IPS-20b (cell line): ENCODE measurements at regions not wholly inside any gene's neighbourhood (a gene's known extent, or its start where the extent isn't known, plus 50 kb on each side); places are given as distances from the start of the nearest gene placed in this dataset.
"Not testable (repeated sequence)": the region's sequence is repeated elsewhere in the genome, so short reads cannot be mapped to it uniquely, and the experiment has no call there.

Experiments
- H3K27ac ChIP-seq: one replicate; pipeline ENCODE4 v1.5.1; 2013; ENCODE audit warnings: low read length
- H3K27me3 ChIP-seq: 2 replicates; pipeline ENCODE4 v1.6.1; 2013; ENCODE audit warnings: mild to moderate bottlenecking, low read length, inconsistent platforms; ENCODE audit not compliant: insufficient read depth
- H3K36me3 ChIP-seq: 2 replicates; pipeline ENCODE4 v1.6.1; 2013; ENCODE audit warnings: low read depth, mild to moderate bottlenecking, inconsistent platforms, low read length, moderate library complexity; ENCODE audit not compliant: insufficient read depth
- H3K4me1 ChIP-seq: 2 replicates; pipeline ENCODE4 v1.6.1; 2013; ENCODE audit warnings: mild to moderate bottlenecking, control low read depth, inconsistent platforms, low read length, moderate library complexity; ENCODE audit not compliant: insufficient read depth
- H3K4me3 ChIP-seq: 2 replicates; pipeline ENCODE4 v1.5.1; 2013; ENCODE audit warnings: mild to moderate bottlenecking, low read length, inconsistent platforms
- H3K9ac ChIP-seq: 2 replicates; pipeline ENCODE4 v1.6.1; 2013; ENCODE audit warnings: low read depth, mild to moderate bottlenecking, inconsistent platforms, low read length, moderate library complexity
- H3K9me3 ChIP-seq: 2 replicates; pipeline ENCODE4 v1.6.1; 2013; ENCODE audit warnings: mild to moderate bottlenecking, low read depth, low read length, inconsistent platforms; ENCODE audit not compliant: insufficient read depth

- no peak overlapping the region for H3K4me3 ChIP-seq
- no peaks in the 10 kb centered on the region for H3K36me3 ChIP-seq
- H3K27me3 ChIP-seq, result no peaks in the 10 kb centered on the region
- no peak overlapping the region for H3K9ac ChIP-seq
- no peak overlapping the region for H3K27ac ChIP-seq
- H3K9me3 ChIP-seq, result no peaks in the 10 kb centered on the region
- no peaks in the 10 kb centered on the region; the same call in 1 of the 2 replicates for H3K4me1 ChIP-seq
Observed at GRCh38 chr7:65798111-65799075, 74.5 kb upstream of the VKORC1L1 start.

GRCh38 chr7:65800191-65800590 is 72.7 kb upstream of the VKORC1L1 start:
- not testable (repeated sequence) for H3K4me1 ChIP-seq, H3K27me3 ChIP-seq, H3K36me3 ChIP-seq, H3K27ac ChIP-seq, H3K9ac ChIP-seq, H3K9me3 ChIP-seq, H3K4me3 ChIP-seq

GRCh38 chr7:65800890-65801341 is 72.0 kb upstream of the VKORC1L1 start:
- no peaks in the 10 kb centered on the region; the same call in 1 of the 2 replicates for H3K4me1 ChIP-seq
- H3K27me3 ChIP-seq, result no peaks in the 10 kb centered on the region
- H3K4me3 ChIP-seq, result no peak overlapping the region
- H3K9ac ChIP-seq, result no peak overlapping the region
- no peak overlapping the region for H3K27ac ChIP-seq
- H3K9me3 ChIP-seq, result no peaks in the 10 kb centered on the region
- H3K36me3 ChIP-seq, result no peaks in the 10 kb centered on the region

GRCh38 chr7:65804887-65805286 is 68.0 kb upstream of the VKORC1L1 start:
- Histone ChIP-seq H3K27ac (no peak overlapping the region), H3K4me1 (no peaks in the 10 kb centered on the region), H3K9ac (no peak overlapping the region), H3K27me3 (no peaks in the 10 kb centered on the region), H3K4me3 (no peak overlapping the region), H3K36me3 (no peaks in the 10 kb centered on the region), H3K9me3 (no peaks in the 10 kb centered on the region)

- not testable (repeated sequence) for H3K27me3 ChIP-seq, H3K9ac ChIP-seq, H3K4me1 ChIP-seq, H3K27ac ChIP-seq, H3K4me3 ChIP-seq, H3K9me3 ChIP-seq, H3K36me3 ChIP-seq
Observed at GRCh38 chr7:65807067-65807466, 65.8 kb upstream of the VKORC1L1 start.

GRCh38 chr7:65809259-65809981 is 63.5 kb upstream of the VKORC1L1 start:
- Histone ChIP-seq H3K4me1 (no peaks in the 10 kb centered on the region), H3K9me3 (no peaks in the 10 kb centered on the region), H3K4me3 (no peak overlapping the region), H3K36me3 (no peaks in the 10 kb centered on the region), H3K27me3 (no peaks in the 10 kb centered on the region), H3K27ac (no peak overlapping the region), H3K9ac (no peak overlapping the region)

GRCh38 chr7:65809982-65810288 is 62.9 kb upstream of the VKORC1L1 start:
- H3K9ac ChIP-seq, result no peak overlapping the region
- H3K4me1 ChIP-seq, result no peaks in the 10 kb centered on the region
- H3K27ac ChIP-seq, result no peak overlapping the region
- no peaks in the 10 kb centered on the region for H3K9me3 ChIP-seq
- H3K4me3 ChIP-seq, result no peak overlapping the region
- no peaks in the 10 kb centered on the region for H3K27me3 ChIP-seq
- no peaks in the 10 kb centered on the region for H3K36me3 ChIP-seq

GRCh38 chr7:65812281-65812680 is 60.6 kb upstream of the VKORC1L1 start:
- Histone ChIP-seq H3K36me3 (no peaks in the 10 kb centered on the region), H3K9ac (no peak overlapping the region), H3K27ac (no peak overlapping the region), H3K4me3 (no peak overlapping the region), H3K9me3 (no peaks in the 10 kb centered on the region), H3K4me1 (no peaks in the 10 kb centered on the region), H3K27me3 (no peaks in the 10 kb centered on the region)

- not testable (repeated sequence) for H3K27ac ChIP-seq, H3K4me1 ChIP-seq, H3K9me3 ChIP-seq, H3K36me3 ChIP-seq, H3K27me3 ChIP-seq, H3K9ac ChIP-seq, H3K4me3 ChIP-seq
Observed at GRCh38 chr7:65814556-65815167, 58.2 kb upstream of the VKORC1L1 start.

GRCh38 chr7:65820287-65820950 is 52.5 kb upstream of the VKORC1L1 start:
- Histone ChIP-seq H3K27me3 (no peaks in the 10 kb centered on the region), H3K27ac (no peak overlapping the region), H3K4me1 (no peaks in the 10 kb centered on the region), H3K9ac (no peak overlapping the region), H3K36me3 (no peaks in the 10 kb centered on the region), H3K4me3 (no peak overlapping the region), H3K9me3 (no peaks in the 10 kb centered on the region)
